22Rv1 (cell line): ENCODE measurements at regions not wholly inside any gene's neighbourhood (a gene's known extent, or its start where the extent isn't known, plus 50 kb on each side); places are given as distances from the start of the nearest gene placed in this dataset.

ENCODE experiments used
- ZFX ChIP-seq: fragments of 450-650 bp; IDR thresholded peaks from 2 replicates; pipeline ENCODE4 v1.6.1; 2017; ENCODE audit warnings: antibody characterized with exemption, borderline replicate concordance
- TF ChIP-seq, protein P1 (sequence below): fragments of 450-650 bp; IDR thresholded peaks from 2 replicates; pipeline ENCODE4 v1.5.1; 2017; ENCODE audit warnings: mild to moderate bottlenecking

DNA sequence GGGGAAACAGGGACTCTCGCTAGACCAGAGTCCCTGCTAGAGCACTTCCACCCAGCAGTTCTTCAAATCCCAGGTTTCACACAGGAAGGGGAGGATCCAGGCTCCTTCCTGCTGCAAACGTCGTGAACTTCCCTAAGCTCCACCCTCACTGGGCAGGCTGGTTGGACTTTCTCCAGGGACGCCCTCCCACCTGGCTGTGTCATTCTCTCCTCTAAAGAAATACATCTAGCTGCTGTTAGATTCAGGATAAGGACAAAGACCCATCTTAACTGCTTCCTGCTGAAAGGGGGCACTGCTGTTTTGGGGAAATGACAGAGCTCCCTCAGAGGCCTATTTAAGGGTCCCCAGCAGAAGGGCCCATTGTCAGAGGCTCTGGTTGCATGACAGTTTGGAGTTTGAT is 230.7 kb downstream of the SEMA6A start:
- TF ChIP-seq, protein P1, sequence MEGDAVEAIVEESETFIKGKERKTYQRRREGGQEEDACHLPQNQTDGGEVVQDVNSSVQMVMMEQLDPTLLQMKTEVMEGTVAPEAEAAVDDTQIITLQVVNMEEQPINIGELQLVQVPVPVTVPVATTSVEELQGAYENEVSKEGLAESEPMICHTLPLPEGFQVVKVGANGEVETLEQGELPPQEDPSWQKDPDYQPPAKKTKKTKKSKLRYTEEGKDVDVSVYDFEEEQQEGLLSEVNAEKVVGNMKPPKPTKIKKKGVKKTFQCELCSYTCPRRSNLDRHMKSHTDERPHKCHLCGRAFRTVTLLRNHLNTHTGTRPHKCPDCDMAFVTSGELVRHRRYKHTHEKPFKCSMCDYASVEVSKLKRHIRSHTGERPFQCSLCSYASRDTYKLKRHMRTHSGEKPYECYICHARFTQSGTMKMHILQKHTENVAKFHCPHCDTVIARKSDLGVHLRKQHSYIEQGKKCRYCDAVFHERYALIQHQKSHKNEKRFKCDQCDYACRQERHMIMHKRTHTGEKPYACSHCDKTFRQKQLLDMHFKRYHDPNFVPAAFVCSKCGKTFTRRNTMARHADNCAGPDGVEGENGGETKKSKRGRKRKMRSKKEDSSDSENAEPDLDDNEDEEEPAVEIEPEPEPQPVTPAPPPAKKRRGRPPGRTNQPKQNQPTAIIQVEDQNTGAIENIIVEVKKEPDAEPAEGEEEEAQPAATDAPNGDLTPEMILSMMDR, result no peak
- no peak for TF ChIP-seq ZFX
